IgD-negative memory B cell (primary cell): ENCODE measurements at regions not wholly inside any gene's neighbourhood (a gene's known extent, or its start where the extent isn't known, plus 50 kb on each side); places are given as distances from the start of the nearest gene placed in this dataset.
A peak's percentile ranks its signal among the peaks of the same experiment; 100 is the strongest.
"Not testable (repeated sequence)": the region's sequence is repeated elsewhere in the genome, so short reads cannot be mapped to it uniquely, and the experiment has no call there.

ENCODE experiments used
- H3K27ac Mint-ChIP-seq, 3 donors: one replicate each; pipeline ENCODE4 v1.8.0; 2020 to 2022; ENCODE audit warnings: mild to moderate bottlenecking in 3 of 3, mixed read lengths in 3 of 3, moderate library complexity in 1 of 3
- H3K27me3 Mint-ChIP-seq: one replicate; pipeline ENCODE4 v1.8.0; 2021; ENCODE audit warnings: mixed read lengths
- H3K36me3 Mint-ChIP-seq: one replicate; pipeline ENCODE4 v1.8.0; 2020; ENCODE audit warnings: mild to moderate bottlenecking, mixed read lengths
- H3K4me1 Mint-ChIP-seq, 3 donors: one replicate each; pipeline ENCODE4 v1.8.0; 2020 to 2022; ENCODE audit warnings: mixed read lengths in 3 of 3, mild to moderate bottlenecking in 1 of 3
- H3K4me3 Mint-ChIP-seq, 4 donors: one replicate each; pipeline ENCODE4 v1.8.0; 2020 to 2022; ENCODE audit warnings: mild to moderate bottlenecking in 4 of 4, mixed read lengths in 4 of 4, moderate library complexity in 3 of 4
- H3K9me3 Mint-ChIP-seq, 3 donors: one replicate each; pipeline ENCODE4 v1.8.0; 2020 to 2021; ENCODE audit warnings: mixed read lengths in 3 of 3, mild to moderate bottlenecking in 1 of 3

DNA sequence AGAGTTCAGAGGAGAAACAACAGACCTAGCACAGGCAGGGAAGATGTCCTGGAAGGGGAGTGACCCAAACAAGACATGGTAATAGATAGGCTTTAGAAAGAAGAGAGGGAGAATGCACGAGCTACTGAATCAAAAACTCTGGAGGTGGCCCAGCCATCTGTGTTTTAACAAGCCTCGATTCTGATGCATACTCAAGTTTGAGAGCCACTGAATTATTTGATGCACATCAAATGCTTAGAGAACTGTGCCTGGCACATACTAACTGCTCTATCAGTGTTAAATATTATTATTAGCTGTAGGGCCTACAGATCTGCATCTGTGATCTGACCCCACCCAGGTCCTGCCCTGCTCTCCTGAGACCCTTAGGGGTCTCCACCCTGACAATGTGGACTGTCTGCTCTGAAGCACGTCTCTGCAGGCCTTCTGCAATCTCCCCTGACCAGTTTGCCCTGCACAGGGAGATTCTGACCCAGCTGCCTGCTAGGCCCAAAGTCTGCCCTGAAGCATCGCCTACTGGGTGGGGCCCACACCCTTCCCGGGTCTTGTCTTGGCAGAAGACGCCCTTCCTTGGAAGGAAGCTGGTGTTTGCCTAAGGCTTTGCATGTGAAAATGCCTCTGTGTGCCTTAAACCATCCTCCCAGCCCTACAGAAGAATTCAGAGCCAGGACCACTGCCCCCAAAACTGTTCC lies 201.5 kb upstream of the KLF3 start:
- Mint-ChIP-seq H3K4me3 (no peak overlapping the region), H3K9me3 (peaks cover 0 to 6% (median 3%) of the 10 kb centered on the region in 3 donors), H3K27ac (peak overlapping the region in 1 of 3 donors; percentile 14), H3K36me3 (peaks cover 4% of the 10 kb centered on the region), H3K27me3 (no peaks in the 10 kb centered on the region), H3K4me1 (peaks cover 0 to 6% (median 1%) of the 10 kb centered on the region in 3 donors)

GRCh38 chr4:38463268-38463958 lies 200.6 kb upstream of the KLF3 start:
- Mint-ChIP-seq H3K36me3 (peaks cover 4% of the 10 kb centered on the region), H3K4me3 (no peak overlapping the region), H3K9me3 (peaks cover 0 to 6% (median 3%) of the 10 kb centered on the region in 3 donors), H3K27ac (no peak overlapping the region), H3K4me1 (peaks cover 0 to 6% (median 1%) of the 10 kb centered on the region in 3 donors), H3K27me3 (no peaks in the 10 kb centered on the region)

DNA sequence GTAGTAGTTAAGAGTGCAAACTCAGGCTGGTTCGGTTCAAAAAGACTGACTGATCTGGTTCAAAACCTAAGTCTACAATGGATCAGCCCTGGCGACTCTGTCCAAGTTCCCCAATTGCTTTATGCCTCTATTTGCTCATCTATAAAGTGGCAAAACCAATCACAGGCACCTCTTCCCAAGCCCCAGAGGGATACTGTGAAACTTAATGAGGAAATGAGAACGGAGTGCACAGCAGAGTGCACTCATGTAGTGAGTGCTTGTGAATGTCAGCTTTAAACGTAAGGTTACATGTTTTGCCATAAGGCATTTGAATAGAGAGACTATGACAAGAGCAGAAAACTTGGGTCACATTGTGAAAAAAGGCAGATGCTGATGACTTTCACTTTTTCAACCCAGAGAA lies 199.7 kb upstream of the KLF3 start:
- peaks cover 0 to 6% (median 1%) of the 10 kb centered on the region in 3 donors for H3K4me1 Mint-ChIP-seq

DNA sequence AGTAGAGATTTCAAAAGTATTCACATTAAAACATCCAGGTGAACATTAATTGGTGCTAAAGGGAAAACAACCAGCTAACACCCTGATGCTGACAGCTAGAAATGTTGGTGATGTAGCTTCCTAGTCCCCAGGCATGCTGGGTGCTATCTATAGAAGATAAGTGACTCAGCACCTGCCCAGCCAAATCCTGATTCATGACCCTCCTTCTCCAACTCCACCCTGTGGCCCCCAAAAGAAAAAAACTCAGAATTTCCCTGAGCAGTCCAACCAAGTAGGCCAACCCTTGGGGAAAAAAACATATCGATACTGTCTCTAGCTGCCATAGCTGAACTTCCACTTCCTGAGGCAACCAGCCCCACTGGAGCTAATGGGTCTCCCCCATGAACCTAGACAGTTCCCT lies 197.6 kb upstream of the KLF3 start:
- Mint-ChIP-seq H3K9me3 (peaks cover 3 to 9% (median 5%) of the 10 kb centered on the region in 3 donors), H3K4me1 (peaks cover 0 to 6% (median 1%) of the 10 kb centered on the region in 3 donors), H3K27ac (no peak overlapping the region), H3K4me3 (no peak overlapping the region), H3K27me3 (no peaks in the 10 kb centered on the region), H3K36me3 (peaks cover 4% of the 10 kb centered on the region)

More for the DNA sequence above, 199.7 kb upstream of the KLF3 start:
- Mint-ChIP-seq H3K36me3 (peaks cover 4% of the 10 kb centered on the region), H3K4me3 (peak overlapping the region in 1 of 4 donors; percentile 15), H3K27ac (no peak overlapping the region), H3K27me3 (no peaks in the 10 kb centered on the region), H3K9me3 (peaks cover 0 to 6% (median 3%) of the 10 kb centered on the region in 3 donors)

DNA sequence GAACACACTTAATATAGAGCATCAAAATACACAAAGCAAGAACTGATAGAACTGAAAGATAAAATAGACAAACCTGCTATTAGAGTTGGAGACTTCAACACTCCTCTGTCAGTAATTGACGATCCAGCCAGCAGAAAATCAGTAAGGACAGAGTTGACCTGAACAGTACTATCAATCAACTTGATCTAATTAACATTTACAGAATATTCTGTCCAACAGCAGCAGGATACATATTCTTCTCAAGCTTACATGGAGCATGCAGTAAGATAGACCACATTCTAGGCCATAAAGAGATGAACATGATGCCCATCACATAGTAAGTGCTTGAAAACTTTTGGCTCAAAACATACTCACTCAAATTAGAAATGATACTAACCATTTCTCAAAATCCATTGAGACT lies 196.7 kb upstream of the KLF3 start:
- no peak overlapping the region for H3K4me3 Mint-ChIP-seq
- H3K27ac Mint-ChIP-seq, result no peak overlapping the region
- no peaks in the 10 kb centered on the region for H3K27me3 Mint-ChIP-seq
- peaks cover 0 to 6% (median 1%) of the 10 kb centered on the region in 3 donors for H3K4me1 Mint-ChIP-seq
- H3K9me3 Mint-ChIP-seq, result peaks cover 3 to 9% (median 5%) of the 10 kb centered on the region in 3 donors
- peaks cover 4% of the 10 kb centered on the region for H3K36me3 Mint-ChIP-seq

DNA sequence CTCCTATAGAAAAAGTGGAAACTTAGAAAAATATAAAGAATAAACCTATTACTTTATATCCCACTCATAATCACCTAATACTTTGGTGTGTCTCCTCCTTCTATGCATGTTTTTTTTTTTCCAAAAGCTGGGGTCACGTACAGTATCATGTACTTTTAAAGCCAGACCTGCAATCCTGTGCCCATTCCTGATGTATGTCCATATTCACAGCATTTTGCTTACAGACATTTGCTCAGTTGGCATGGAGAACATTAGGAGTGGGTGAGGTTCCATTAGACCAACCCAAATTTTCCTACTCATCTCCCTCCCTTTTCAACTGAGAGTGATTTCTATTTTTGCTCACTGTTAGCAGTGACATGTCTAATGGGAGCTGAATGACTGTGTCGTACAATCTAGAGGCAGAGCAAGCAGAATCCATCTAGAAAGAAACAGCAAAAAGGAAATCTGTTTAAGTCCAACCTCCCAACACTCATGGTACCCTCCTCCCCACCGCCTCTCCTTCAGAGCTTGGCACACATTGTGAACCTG lies 195.6 kb upstream of the KLF3 start:
- H3K27ac Mint-ChIP-seq, result no peak overlapping the region
- H3K4me3 Mint-ChIP-seq, result no peak overlapping the region
- peaks cover 3 to 9% (median 5%) of the 10 kb centered on the region in 3 donors for H3K9me3 Mint-ChIP-seq
- peaks cover 0 to 6% (median 1%) of the 10 kb centered on the region in 3 donors for H3K4me1 Mint-ChIP-seq
- H3K27me3 Mint-ChIP-seq, result no peaks in the 10 kb centered on the region
- H3K36me3 Mint-ChIP-seq, result peaks cover 4% of the 10 kb centered on the region

GRCh38 chr4:38469410-38469809 lies 194.6 kb upstream of the KLF3 start:
- Mint-ChIP-seq H3K27me3 (peaks cover 2% of the 10 kb centered on the region), H3K27ac (no peak overlapping the region), H3K36me3 (peaks cover 4% of the 10 kb centered on the region), H3K4me1 (peaks cover 0 to 3% (median 0%) of the 10 kb centered on the region in 3 donors), H3K9me3 (peaks cover 3 to 9% (median 5%) of the 10 kb centered on the region in 3 donors), H3K4me3 (no peak overlapping the region)

DNA sequence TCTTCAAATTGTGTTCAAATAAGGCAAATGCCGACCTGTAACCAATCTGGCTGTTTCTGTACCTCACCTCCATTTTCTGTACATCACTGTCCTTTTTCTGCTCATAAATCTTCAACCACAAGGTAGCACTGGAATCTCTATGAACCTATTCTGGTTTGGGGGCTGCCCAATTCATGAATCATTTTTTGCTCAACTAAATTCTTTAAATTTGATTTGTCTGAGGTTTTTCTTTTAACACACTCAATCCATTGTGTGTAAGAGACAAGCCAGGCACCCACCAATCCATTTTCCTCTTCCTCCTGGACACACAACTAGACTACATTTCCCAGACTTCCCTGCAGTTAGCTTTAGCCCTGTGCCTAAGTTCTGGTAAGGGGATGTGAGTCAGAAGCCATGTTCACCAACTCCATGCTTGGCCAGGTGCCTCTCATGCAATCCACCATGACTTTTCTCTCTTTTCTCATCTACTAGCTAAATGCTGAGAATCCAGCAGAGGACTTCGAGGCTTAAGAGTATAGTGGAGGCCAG lies 193.2 kb upstream of the KLF3 start:
- H3K4me1 Mint-ChIP-seq, result no peaks in the 10 kb centered on the region
- peaks cover 4% of the 10 kb centered on the region for H3K36me3 Mint-ChIP-seq
- H3K27ac Mint-ChIP-seq, result no peak overlapping the region
- peaks cover 4% of the 10 kb centered on the region for H3K27me3 Mint-ChIP-seq
- H3K9me3 Mint-ChIP-seq, result peaks cover 5 to 9% (median 5%) of the 10 kb centered on the region in 3 donors
- no peak overlapping the region for H3K4me3 Mint-ChIP-seq

GRCh38 chr4:38482696-38483095 lies 181.3 kb upstream of the KLF3 start:
- Mint-ChIP-seq H3K9me3 (peaks cover 0 to 3% (median 0%) of the 10 kb centered on the region in 3 donors), H3K36me3 (no peaks in the 10 kb centered on the region), H3K27ac (no peak overlapping the region), H3K27me3 (peaks cover 9% of the 10 kb centered on the region), H3K4me1 (no peaks in the 10 kb centered on the region), H3K4me3 (no peak overlapping the region)

DNA sequence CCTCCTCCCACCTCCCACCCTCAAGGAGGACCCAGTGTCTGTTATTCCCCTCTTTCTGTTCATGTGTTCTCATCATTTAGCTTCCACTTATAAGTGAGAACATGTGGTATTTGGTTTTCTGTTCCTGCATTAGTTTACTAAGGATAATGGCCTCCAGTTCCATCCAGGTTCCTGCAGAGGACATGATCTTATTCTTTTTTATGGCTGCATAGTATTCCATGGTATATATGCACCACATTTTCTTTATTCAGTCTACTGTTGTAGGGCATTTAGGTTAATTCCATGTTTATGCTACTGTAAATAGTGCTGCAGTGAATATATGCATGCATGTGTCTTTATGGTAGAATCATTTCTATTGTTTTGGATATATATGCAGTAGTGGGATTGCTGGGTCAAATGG lies 180.4 kb upstream of the KLF3 start:
- H3K9me3 Mint-ChIP-seq, H3K36me3 Mint-ChIP-seq, H3K4me1 Mint-ChIP-seq, H3K27me3 Mint-ChIP-seq, H3K27ac Mint-ChIP-seq, H3K4me3 Mint-ChIP-seq: not testable (repeated sequence)

DNA sequence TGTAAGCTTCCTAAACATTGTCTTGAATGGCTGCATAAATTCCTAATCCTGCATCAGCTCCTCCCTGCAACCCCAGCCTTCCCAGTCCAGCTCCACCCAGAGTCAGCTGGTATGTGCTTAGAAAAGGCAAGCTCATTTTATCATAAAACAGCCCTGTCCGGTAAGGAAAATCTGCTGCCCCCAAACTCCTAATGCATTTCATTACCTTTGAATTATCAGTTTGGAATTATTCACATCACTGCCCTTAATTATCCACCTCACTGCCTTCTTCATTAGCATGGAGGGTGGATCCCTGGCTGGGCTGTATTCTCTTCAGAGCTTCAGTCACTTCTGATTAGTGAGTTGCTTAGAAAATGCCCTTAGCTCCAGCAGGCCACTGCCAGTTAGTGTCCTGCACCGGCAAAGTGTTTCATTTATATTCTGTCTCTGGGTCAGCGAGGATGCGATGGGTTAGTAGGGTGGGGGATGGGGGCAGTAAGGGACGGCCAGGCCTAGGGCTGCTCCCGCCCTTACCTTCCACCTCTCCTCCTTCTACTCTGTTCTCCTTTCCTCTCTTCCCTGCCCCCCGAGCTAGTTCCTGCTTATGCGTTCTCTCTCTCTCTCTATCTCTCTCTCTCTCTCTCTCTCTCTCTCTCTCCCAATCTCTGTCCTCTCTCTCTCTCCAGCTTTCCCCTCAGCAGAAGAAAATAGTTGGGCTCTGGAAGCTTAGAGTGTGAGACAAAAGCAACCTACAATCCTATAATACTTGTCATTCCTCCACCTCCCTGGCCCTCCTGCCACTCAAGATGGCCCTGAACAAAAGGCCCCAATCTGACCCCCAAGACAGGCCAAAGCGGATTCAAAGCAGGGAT lies 174.8 kb upstream of the KLF3 start:
- peaks cover 7% of the 10 kb centered on the region for H3K27me3 Mint-ChIP-seq
- H3K27ac Mint-ChIP-seq, result no peak overlapping the region
- H3K4me3 Mint-ChIP-seq, result no peak overlapping the region
- no peaks in the 10 kb centered on the region for H3K4me1 Mint-ChIP-seq
- H3K9me3 Mint-ChIP-seq, result no peaks in the 10 kb centered on the region
- no peaks in the 10 kb centered on the region for H3K36me3 Mint-ChIP-seq

- Mint-ChIP-seq H3K27me3 (peaks cover 7% of the 10 kb centered on the region), H3K9me3 (no peaks in the 10 kb centered on the region), H3K4me1 (no peaks in the 10 kb centered on the region), H3K27ac (no peak overlapping the region), H3K36me3 (no peaks in the 10 kb centered on the region), H3K4me3 (no peak overlapping the region)
These were observed 173.9 kb upstream of the KLF3 start for GRCh38 chr4:38489924-38490639.

GRCh38 chr4:38490753-38491446 lies 173.1 kb upstream of the KLF3 start:
- Mint-ChIP-seq H3K9me3 (no peaks in the 10 kb centered on the region), H3K27me3 (peaks cover 7% of the 10 kb centered on the region), H3K4me1 (no peaks in the 10 kb centered on the region), H3K27ac (no peak overlapping the region), H3K4me3 (no peak overlapping the region), H3K36me3 (no peaks in the 10 kb centered on the region)
